HG02798 (cell line): ENCODE measurements at regions not wholly inside any gene's neighbourhood (a gene's known extent, or its start where the extent isn't known, plus 50 kb on each side); places are given as distances from the start of the nearest gene placed in this dataset.
"Not testable (repeated sequence)": the region's sequence is repeated elsewhere in the genome, so short reads cannot be mapped to it uniquely, and the experiment has no call there.

Experiments
- ATAC-seq: cut with Tn5 transposase; IDR thresholded peaks from one replicate; pipeline ENCODE4 v1.9.1; 2021; ENCODE audit warnings: mild to moderate bottlenecking; ENCODE audit not compliant: unreplicated experiment, poor library complexity

GRCh38 chr6:105522626-105523322, 119.9 kb upstream of the PREP start:
- ATAC-seq: no peak

- ATAC-seq: no peak
Observed at GRCh38 chr6:105519954-105520353, 117.1 kb upstream of the PREP start.

- not testable (repeated sequence) for ATAC-seq
Observed at GRCh38 chr6:105518993-105519392, 116.1 kb upstream of the PREP start.

GRCh38 chr6:105515054-105515453, 112.2 kb upstream of the PREP start:
- ATAC-seq: no peak

GRCh38 chr6:105514306-105514705, 111.4 kb upstream of the PREP start:
- ATAC-seq: no peak

- ATAC-seq: no peak
Observed at GRCh38 chr6:105511639-105512038, 108.8 kb upstream of the PREP start.

GRCh38 chr6:105510746-105511145, 107.9 kb upstream of the PREP start:
- no peak for ATAC-seq

- no peak for ATAC-seq
Observed at GRCh38 chr6:105509506-105510331, 106.8 kb upstream of the PREP start.

- no peak for ATAC-seq
Observed at GRCh38 chr6:105507811-105508210, 104.9 kb upstream of the PREP start.

GRCh38 chr6:105504706-105505105, 101.8 kb upstream of the PREP start:
- no peak for ATAC-seq

GRCh38 chr6:105503641-105504040, 100.8 kb upstream of the PREP start:
- ATAC-seq: no peak

- ATAC-seq: no peak
Observed at GRCh38 chr6:105501826-105502344, 99.0 kb upstream of the PREP start.

GRCh38 chr6:105501246-105501645, 98.4 kb upstream of the PREP start:
- ATAC-seq: no peak

- no peak for ATAC-seq
Observed at GRCh38 chr6:105500693-105501092, 97.8 kb upstream of the PREP start.

- ATAC-seq: no peak
Observed at GRCh38 chr6:105499931-105500330, 97.0 kb upstream of the PREP start.

GRCh38 chr6:105499136-105499870, 96.4 kb upstream of the PREP start:
- ATAC-seq: no peak

GRCh38 chr6:105497549-105497948, 94.7 kb upstream of the PREP start:
- no peak for ATAC-seq

- ATAC-seq: peak; percentile 73
Observed at GRCh38 chr6:105495515-105495914, 92.6 kb upstream of the PREP start.

- ATAC-seq: no peak
Observed at GRCh38 chr6:105494688-105495087, 91.8 kb upstream of the PREP start.

- peak; percentile 12 for ATAC-seq
Observed at GRCh38 chr6:105493736-105494135, 90.9 kb upstream of the PREP start.
